H9 (cell line): ENCODE measurements at regions not wholly inside any gene's neighbourhood (a gene's known extent, or its start where the extent isn't known, plus 50 kb on each side); places are given as distances from the start of the nearest gene placed in this dataset.

Source experiments
- DNase-seq: peaks from one replicate; pipeline ENCODE4 v3.0.0-alpha.2; 2017
- H2AFZ ChIP-seq: one replicate; pipeline ENCODE4 v1.6.1; 2013; ENCODE audit warnings: mild to moderate bottlenecking, low read length, control low read depth, moderate library complexity
- H2AK5ac ChIP-seq: 2 replicates; pipeline ENCODE4 v1.6.1; 2013; ENCODE audit warnings: low read length, control low read depth, mixed read lengths; ENCODE audit not compliant: insufficient read length
- H2BK120ac ChIP-seq: one replicate; pipeline ENCODE4 v1.6.1; 2013; ENCODE audit warnings: low read depth, mild to moderate bottlenecking, low read length, control low read depth, inconsistent platforms; ENCODE audit not compliant: poor library complexity, severe bottlenecking
- H2BK12ac ChIP-seq: 2 replicates; pipeline ENCODE4 v1.6.1; 2013; ENCODE audit warnings: low read length, control low read depth, mixed read lengths, low read depth; ENCODE audit not compliant: insufficient read length
- H2BK15ac ChIP-seq: 2 replicates; pipeline ENCODE4 v1.6.1; 2013; ENCODE audit warnings: low read depth, low read length, control low read depth
- H2BK20ac ChIP-seq: one replicate; pipeline ENCODE4 v1.6.1; 2013; ENCODE audit warnings: low read depth, mild to moderate bottlenecking, low read length, control low read depth, inconsistent platforms; ENCODE audit not compliant: poor library complexity, severe bottlenecking
- H2BK5ac ChIP-seq: 2 replicates; pipeline ENCODE4 v1.6.1; 2013; ENCODE audit warnings: low read length, control low read depth, mixed read lengths; ENCODE audit not compliant: insufficient read length
- H3K14ac ChIP-seq: 2 replicates; pipeline ENCODE4 v1.6.1; 2013; ENCODE audit warnings: low read length, control low read depth; ENCODE audit not compliant: insufficient read depth
- H3K18ac ChIP-seq: 2 replicates; pipeline ENCODE4 v1.6.1; 2013; ENCODE audit warnings: low read depth, mild to moderate bottlenecking, mixed read lengths, low read length, control low read depth; ENCODE audit not compliant: insufficient read length
- H3K23ac ChIP-seq: 2 replicates; pipeline ENCODE4 v1.6.1; 2013; ENCODE audit warnings: low read length, control low read depth, mixed read lengths, low read depth; ENCODE audit not compliant: insufficient read length
- H3K23me2 ChIP-seq: 2 replicates; pipeline ENCODE4 v1.6.1; 2013; ENCODE audit warnings: low read depth, mild to moderate bottlenecking, mixed read lengths, low read length, control low read depth; ENCODE audit not compliant: insufficient read length, poor library complexity, severe bottlenecking
- H3K27ac ChIP-seq: 2 replicates; pipeline ENCODE4 v1.5.1; 2013; ENCODE audit warnings: low read length, control low read depth, mixed read lengths, low read depth; ENCODE audit not compliant: insufficient read length
- H3K27me3 ChIP-seq: 2 replicates; pipeline ENCODE4 v1.6.1; 2013; ENCODE audit warnings: low read length, control low read depth, inconsistent platforms; ENCODE audit not compliant: insufficient read depth
- H3K4ac ChIP-seq: 2 replicates; pipeline ENCODE4 v1.6.1; 2013; ENCODE audit warnings: low read depth, mild to moderate bottlenecking, control low read depth, inconsistent platforms, low read length, moderate library complexity
- H3K4me1 ChIP-seq: 2 replicates; pipeline ENCODE4 v1.6.1; 2013; ENCODE audit warnings: low read length, control low read depth, inconsistent platforms; ENCODE audit not compliant: insufficient read depth
- H3K4me2 ChIP-seq: 2 replicates; pipeline ENCODE4 v1.6.1; 2013; ENCODE audit warnings: low read length, control low read depth, mixed read lengths; ENCODE audit not compliant: insufficient read length, insufficient read depth
- H3K56ac ChIP-seq: 2 replicates; pipeline ENCODE4 v1.6.1; 2013; ENCODE audit warnings: low read depth, mild to moderate bottlenecking, mixed read lengths, low read length, control low read depth; ENCODE audit not compliant: insufficient read length
- H3K79me1 ChIP-seq: 2 replicates; pipeline ENCODE4 v1.6.1; 2013; ENCODE audit warnings: low read depth, mild to moderate bottlenecking, moderate library complexity, low read length, control low read depth, inconsistent platforms; ENCODE audit not compliant: insufficient read depth, poor library complexity, severe bottlenecking
- H3K79me2 ChIP-seq: 2 replicates; pipeline ENCODE4 v1.6.1; 2013; ENCODE audit warnings: low read length, control low read depth, inconsistent platforms; ENCODE audit not compliant: insufficient read depth
- H3K9ac ChIP-seq: 2 replicates; pipeline ENCODE4 v1.6.1; 2013; ENCODE audit warnings: low read length, control low read depth, mixed read lengths; ENCODE audit not compliant: insufficient read length; ENCODE audit errors: extremely low read depth
- H3K9me3 ChIP-seq: one replicate; pipeline ENCODE4 v1.6.1; 2013; ENCODE audit warnings: low read depth, low read length, inconsistent platforms; ENCODE audit not compliant: control insufficient read depth
- H3T11ph ChIP-seq: one replicate; pipeline ENCODE4 v1.6.1; 2013; ENCODE audit warnings: mild to moderate bottlenecking, low read length, control low read depth, inconsistent platforms
- H4K20me1 ChIP-seq: one replicate; pipeline ENCODE4 v1.6.1; 2013; ENCODE audit not compliant: control insufficient read depth, insufficient read length, insufficient read depth
- H4K5ac ChIP-seq: 2 replicates; pipeline ENCODE4 v1.6.1; 2013; ENCODE audit warnings: low read depth, mild to moderate bottlenecking, mixed read lengths, low read length, control low read depth; ENCODE audit not compliant: insufficient read length
- H4K8ac ChIP-seq: replicated peaks from 2 replicates; pipeline ENCODE4 v1.6.1; 2013; ENCODE audit warnings: low read length, control low read depth, mixed read lengths, low read depth; ENCODE audit not compliant: insufficient read length
- H4K91ac ChIP-seq: 2 replicates; pipeline ENCODE4 v1.6.1; 2013; ENCODE audit warnings: low read depth, mild to moderate bottlenecking, moderate library complexity, mixed read lengths, low read length, control low read depth; ENCODE audit not compliant: insufficient read length
- H3K27ac Mint-ChIP-seq, 3 experiments: 2 replicates in 2 of 3; 3 replicates in 1 of 3; pipeline ENCODE4 v1.8.0; 2020 to 2021; ENCODE audit warnings: mixed read lengths in 3 of 3, mild to moderate bottlenecking in 1 of 3, moderate library complexity in 1 of 3
- H3K27me3 Mint-ChIP-seq: 2 replicates; pipeline ENCODE4 v1.8.0; 2021; ENCODE audit warnings: low read depth, mild to moderate bottlenecking, moderate library complexity, mixed read lengths
- H3K36me3 Mint-ChIP-seq, 3 experiments: 2 replicates in 2 of 3; 3 replicates in 1 of 3; pipeline ENCODE4 v1.8.0; 2020 to 2021; ENCODE audit warnings: low read depth in 3 of 3, mixed read lengths in 3 of 3; ENCODE audit not compliant: insufficient read depth in 1 of 3
- H3K4me1 Mint-ChIP-seq, 2 experiments: 2 replicates each; pipeline ENCODE4 v1.8.0; 2020; ENCODE audit warnings: mixed read lengths in 2 of 2
- H3K4me3 Mint-ChIP-seq, 2 experiments: 2 replicates in 1 of 2; 3 replicates in 1 of 2; pipeline ENCODE4 v1.8.0; 2020 to 2021; ENCODE audit warnings: mild to moderate bottlenecking in 2 of 2, mixed read lengths in 2 of 2, moderate library complexity in 1 of 2
- H3K9me3 Mint-ChIP-seq, 2 experiments: 2 replicates in 1 of 2; 3 replicates in 1 of 2; pipeline ENCODE4 v1.8.0; 2020; ENCODE audit warnings: mild to moderate bottlenecking in 2 of 2, mixed read lengths in 2 of 2, moderate library complexity in 1 of 2
- CTCF ChIP-seq: fragments of 200-600 bp; sonication (generic); conservative IDR thresholded peaks from 3 replicates; pipeline ENCODE4 v1.8.0; 2021; ENCODE audit warnings: antibody characterized with exemption, mild to moderate bottlenecking
- WGBS: extraction: QIAGEN DNeasy Blood & Tissue Kit; methylation state at CpG from one replicate; pipeline ENCODE4 v1.1.7; 2013; ENCODE audit warnings: missing lambda C conversion rate, low lambda C conversion rate, mixed read lengths; ENCODE audit not compliant: insufficient read length; ENCODE audit errors: extremely low coverage; 5-methylcytosine and 5-hydroxymethylcytosine counted together

- no CpG with 5 or more reads among the region's 2 CpGs for WGBS
- Histone ChIP-seq H3T11ph (no peak overlapping the region), H3K9ac (no peak overlapping the region), H3K27ac (no peak overlapping the region), H2BK15ac (no peak overlapping the region), H3K56ac (no peak overlapping the region), H3K79me1 (no peaks in the 10 kb centered on the region), H4K91ac (no peak overlapping the region), H3K27me3 (no peaks in the 10 kb centered on the region), H3K14ac (no peak overlapping the region), H4K8ac (no peak overlapping the region), H4K5ac (no peak overlapping the region), H3K18ac (no peak overlapping the region), H2BK5ac (no peak overlapping the region), H2BK120ac (no peak overlapping the region), H2BK20ac (no peak overlapping the region), H3K4me1 (no peaks in the 10 kb centered on the region), H2BK12ac (no peak overlapping the region), H3K23ac (no peak overlapping the region), H3K4me2 (no peak overlapping the region), H3K4ac (no peak overlapping the region), H3K9me3 (no peaks in the 10 kb centered on the region), H3K23me2 (no peaks in the 10 kb centered on the region), H2AK5ac (no peak overlapping the region), H4K20me1 (no peaks in the 10 kb centered on the region), H2AFZ (no peak overlapping the region), H3K79me2 (no peaks in the 10 kb centered on the region)
- Mint-ChIP-seq H3K27me3 (no peaks in the 10 kb centered on the region), H3K9me3 (peaks cover 5 to 8% of the 10 kb centered on the region in 2 experiments), H3K4me3 (no peak overlapping the region), H3K4me1 (peaks cover 3% of the 10 kb centered on the region in 2 experiments; a peak in 2 of 4 replicates), H3K27ac (no peak overlapping the region), H3K36me3 (peaks cover 0 to 10% (median 0%) of the 10 kb centered on the region in 3 experiments; a peak in 3 of 7 replicates)
- DNase-seq: no peak
- no peak for TF ChIP-seq CTCF
Measured at GRCh38 chr14:82113007-82113406, 579.4 kb upstream of the SEL1L start.
